ENCODE measurements at regions not wholly inside any gene's neighbourhood (a gene's known extent, or its start where the extent isn't known, plus 50 kb on each side); places are given as distances from the start of the nearest gene placed in this dataset.

- DNase-seq = no peak
Observed at GRCh38 chr5:30698217-30698616, 495.3 kb upstream of the CDH6 start.

DNA sequence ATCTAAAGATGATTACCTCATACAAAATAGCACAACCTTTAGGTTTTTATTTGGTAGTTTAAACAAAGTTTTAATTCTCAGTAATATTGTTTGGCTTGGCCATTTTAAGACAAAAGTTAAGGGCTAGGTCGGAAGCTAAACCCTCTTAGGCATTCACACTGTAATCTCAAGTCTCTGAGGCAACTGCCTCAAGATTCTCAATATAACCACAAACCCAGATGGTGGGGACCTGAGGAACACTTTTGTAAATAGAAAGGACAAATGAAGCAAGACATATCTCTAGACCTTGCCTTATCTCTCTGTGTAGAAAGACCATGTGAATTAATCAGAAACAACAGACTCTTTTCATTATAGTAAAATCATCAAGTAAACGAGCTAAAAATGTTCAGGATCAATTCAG is 500.2 kb upstream of the CDH6 start:
- DNase-seq = no peak

DNA sequence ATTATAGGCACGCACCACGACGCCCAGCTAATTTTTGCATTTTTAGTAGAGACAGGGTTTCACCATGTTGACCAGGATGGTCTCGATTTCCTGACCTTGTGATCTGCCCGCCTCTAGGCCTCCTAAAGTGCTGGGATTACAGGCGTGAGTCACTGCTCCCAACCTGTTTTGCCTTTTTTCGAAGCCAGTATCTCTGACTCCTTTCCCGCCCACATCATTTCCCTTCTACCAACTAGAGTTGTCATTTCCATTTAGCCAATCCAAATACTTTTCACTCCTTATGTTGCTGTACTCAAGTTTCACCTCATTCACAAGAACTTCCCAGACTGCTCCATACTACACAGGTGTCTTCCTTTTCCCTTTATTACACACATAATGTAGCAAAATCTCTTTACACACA is 502.6 kb upstream of the CDH6 start:
- no peak for DNase-seq

- no peak for DNase-seq
Observed at GRCh38 chr5:30687461-30687860, 506.0 kb upstream of the CDH6 start.

GRCh38 chr5:30686530-30686929 is 507.0 kb upstream of the CDH6 start:
- no peak for DNase-seq

DNA sequence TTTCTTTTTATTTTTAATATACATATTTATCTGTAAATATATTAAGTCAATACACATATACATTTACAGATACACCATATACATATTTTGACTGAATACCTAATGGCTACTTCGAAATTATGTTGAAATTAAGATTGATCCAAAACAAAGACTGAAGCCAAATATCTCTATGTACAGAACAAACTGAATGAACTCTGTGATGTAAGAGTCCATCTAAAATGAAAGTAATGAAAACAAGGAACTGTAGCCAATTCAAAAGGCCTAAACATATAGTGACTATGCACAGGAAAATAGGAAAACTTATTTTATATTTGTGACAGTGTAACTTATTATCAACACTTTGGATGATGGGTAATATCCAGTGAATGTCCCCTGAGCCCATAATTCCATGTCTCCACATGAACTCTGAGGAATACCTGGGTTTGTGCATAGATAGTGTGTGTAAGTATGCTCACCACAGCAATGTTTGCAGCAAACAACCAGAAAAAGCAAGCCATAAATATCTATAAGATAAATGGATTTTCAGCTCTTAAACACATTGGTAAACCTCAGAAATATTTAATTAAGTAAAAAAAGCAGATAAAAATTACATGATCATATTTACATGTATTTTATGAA is 517.2 kb upstream of the CDH6 start:
- DNase-seq = no peak

GRCh38 chr5:30667293-30667692 is 526.2 kb upstream of the CDH6 start:
- no peak for DNase-seq

- DNase-seq = no peak
Observed at GRCh38 chr5:30663536-30663935, 530.0 kb upstream of the CDH6 start.

GRCh38 chr5:30662373-30662772 is 531.1 kb upstream of the CDH6 start:
- no peak for DNase-seq

- no peak for DNase-seq
Observed at GRCh38 chr5:30661730-30662129, 531.8 kb upstream of the CDH6 start.

DNA sequence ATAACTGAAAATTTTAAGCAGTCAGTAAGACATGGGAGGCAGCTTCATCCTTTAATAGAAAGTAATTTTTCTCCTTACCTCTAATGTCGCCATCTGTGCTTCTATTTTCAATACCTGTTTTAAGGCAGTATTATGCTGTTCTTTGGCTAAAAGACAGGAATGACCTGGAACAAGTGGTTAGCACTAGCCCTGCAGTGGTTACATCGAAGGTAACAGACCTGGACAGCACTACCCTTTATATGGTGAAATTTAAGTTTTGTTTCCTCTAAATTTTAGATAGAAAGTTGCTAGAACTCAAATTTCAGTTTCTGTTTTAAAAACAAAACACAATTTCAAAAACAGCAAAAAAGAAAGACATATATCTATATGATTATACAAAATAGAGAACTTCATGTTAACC is 534.1 kb upstream of the CDH6 start:
- no peak for DNase-seq

- no peak for DNase-seq
Observed at GRCh38 chr5:30650311-30650710, 543.2 kb upstream of the CDH6 start.

GRCh38 chr5:30638899-30639298 is 554.6 kb upstream of the CDH6 start:
- no peak for DNase-seq

DNA sequence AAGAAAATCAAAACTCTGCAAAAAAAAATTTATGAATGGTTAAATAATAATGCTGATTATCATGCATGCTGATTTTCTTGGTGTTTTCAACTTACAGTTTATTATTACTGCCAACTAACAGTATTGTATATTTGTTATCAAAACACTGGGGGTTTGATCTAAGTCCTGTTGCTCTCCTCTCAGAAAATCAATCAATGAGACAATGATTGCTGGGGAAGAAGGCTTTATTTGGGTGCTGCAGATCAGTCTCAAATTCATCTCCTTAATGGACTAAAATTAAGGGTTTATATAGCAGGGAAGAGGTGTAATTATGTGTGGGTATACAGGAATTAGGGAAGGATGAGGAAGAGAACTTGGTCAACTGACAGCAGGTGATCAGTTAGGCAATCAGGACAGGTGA is 565.5 kb upstream of the CDH6 start:
- DNase-seq = no peak

- no peak for DNase-seq
Observed at GRCh38 chr5:30626557-30626956, 566.9 kb upstream of the CDH6 start.

DNA sequence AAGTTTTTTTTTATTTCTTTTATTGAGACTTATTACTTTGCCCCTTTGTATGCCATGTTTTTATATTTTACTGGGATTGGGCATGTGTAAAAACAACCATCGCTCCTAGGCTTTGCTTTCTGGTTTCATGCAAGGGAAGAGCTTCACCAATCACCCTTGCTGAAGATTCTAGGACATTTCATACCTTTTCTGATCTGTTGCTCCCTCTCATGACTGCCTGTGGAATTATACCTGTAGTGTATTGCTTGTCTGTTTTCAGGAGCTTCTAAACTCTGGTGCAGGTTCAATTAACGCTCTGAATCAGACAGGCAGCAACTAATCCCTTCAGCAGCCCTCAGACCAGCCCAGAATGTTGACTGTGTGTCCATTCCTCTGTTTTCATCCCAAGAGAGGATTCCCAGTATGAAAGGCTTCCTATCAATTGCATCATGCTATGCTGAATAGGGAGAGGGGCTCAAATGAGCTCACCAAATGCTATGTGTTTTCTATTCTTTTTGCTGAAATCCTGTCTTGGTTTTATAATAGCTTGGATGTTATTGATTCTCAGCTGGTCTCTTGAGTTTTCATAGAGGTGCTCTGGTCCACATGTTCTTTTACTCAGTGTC is 572.9 kb upstream of the CDH6 start:
- DNase-seq = no peak

GRCh38 chr5:30608501-30608900 is 585.0 kb upstream of the CDH6 start:
- no peak for DNase-seq

DNA sequence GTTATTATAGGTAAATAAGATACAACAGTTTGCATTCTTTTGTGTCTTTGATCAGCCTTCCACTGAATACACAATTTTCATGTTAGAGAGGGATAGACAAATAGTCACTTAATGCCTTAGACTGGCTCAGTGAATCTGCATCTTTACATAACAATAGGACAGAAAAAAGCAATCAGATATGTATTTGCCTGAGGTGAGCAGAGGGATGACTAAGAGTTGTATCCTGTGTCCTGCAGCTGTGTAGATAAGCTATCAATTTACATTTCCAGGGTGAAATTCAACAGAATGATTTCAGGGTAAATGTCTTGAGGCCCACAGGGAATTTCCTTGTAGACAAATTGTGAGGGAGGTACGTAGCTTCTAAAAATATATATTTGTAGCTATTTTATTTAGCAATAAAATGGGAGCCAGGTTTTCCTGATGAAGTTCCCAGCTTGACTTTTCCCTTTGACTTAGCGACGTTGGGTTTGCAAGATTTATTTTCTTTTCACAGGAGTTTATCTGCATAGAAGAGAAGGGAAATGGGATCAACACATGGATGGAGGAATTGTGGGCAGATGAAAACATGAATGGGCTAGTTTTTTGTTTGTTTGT is 586.1 kb upstream of the CDH6 start:
- no peak for DNase-seq

GRCh38 chr5:30605693-30606268 is 587.7 kb upstream of the CDH6 start:
- DNase-seq = no peak

DNA sequence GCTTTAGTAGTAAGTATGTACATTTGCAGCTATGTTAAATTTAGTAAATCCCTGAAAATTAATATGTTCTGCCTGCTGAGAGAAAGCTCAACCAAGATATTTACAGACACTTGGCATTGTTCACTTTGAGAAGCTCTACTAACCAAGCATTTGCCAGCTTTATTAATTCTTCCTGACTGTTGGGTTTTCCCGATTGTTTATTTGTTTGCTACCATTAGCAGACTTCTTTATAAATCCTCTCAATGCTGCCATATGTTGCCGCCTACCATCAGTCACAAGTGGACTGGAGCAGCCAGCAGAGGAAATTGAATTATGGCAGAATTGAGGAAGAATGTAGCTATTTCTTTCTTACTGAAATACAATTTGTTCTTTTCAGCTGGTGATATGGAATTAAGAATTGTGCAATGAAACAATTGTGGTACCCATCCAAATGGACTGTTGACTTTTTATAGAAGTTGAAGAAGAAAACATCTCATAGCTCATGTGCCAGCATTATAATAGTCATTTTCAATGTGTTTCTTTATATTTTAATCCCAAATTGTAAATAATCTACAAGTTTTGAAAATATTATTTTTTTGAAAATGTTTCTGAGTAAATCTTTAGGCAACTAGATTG is 588.7 kb upstream of the CDH6 start:
- DNase-seq = no peak

DNA sequence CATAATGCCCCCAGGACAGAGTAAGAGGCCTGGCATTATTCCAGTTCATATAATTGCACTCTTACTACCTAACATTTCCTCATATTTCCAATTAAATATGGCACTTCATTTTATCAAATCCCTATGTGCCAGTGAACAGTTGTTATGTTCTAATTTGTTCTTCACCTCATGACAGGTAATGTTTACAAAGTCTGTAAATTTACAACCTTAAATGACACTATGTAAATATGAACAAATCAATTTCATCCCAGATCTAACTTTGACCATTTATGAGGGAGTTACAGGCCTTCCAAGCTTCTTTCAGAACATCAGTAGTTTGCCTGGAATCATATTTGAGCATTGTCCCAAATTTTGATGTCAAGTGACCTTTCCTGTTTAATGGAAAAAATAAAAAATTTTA is 592.6 kb upstream of the CDH6 start:
- DNase-seq = no peak

- no peak for DNase-seq
Observed at GRCh38 chr5:30596495-30597064, 596.9 kb upstream of the CDH6 start.

DNA sequence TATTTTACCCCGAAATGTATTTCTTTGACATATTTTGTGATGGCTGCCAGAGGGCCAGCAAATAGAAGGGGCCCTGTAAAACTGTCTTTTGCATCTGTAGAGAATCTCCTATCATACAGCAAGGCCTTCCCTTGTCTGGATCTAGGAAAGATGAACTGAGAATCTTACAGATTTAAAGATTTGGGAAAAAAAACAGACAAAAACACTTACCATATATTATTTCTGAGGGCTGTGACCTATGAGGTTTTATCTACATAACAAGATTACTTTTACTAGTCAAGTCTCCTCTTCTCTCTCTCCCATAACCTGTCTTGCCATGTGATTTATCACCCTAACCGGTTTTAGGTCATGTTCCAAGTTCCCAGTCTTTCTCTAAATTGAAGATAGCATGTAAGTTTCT is 599.2 kb upstream of the CDH6 start:
- no peak for DNase-seq

DNA sequence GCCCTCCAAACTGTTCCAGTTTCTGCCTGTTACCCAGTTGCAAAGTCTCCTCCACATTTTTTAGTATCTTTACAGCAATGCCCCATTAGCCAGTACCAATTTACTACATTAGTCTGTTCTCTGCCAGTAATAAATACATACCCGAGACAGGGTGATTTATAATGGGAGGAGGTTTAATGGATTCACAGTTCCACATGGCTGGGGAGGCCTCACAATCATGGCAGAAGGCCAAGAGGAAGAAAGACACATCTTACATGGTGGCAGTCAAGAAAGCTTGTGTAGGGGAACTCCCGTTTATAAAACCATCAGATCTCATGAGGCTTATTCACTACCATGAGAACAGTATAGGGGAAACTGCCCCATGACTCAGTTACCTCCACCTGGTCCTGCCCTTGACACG is 600.7 kb upstream of the CDH6 start:
- no peak for DNase-seq
